Skeletal muscle tissue (tissue), 3 donors: ENCODE measurements at regions not wholly inside any gene's neighbourhood (a gene's known extent, or its start where the extent isn't known, plus 50 kb on each side); places are given as distances from the start of the nearest gene placed in this dataset.

Experiments used
- H3K27ac ChIP-seq: one replicate; pipeline ENCODE4 v1.7.0; 2013; ENCODE audit warnings: mild to moderate bottlenecking, low read depth, low read length, inconsistent platforms
- H3K27me3 ChIP-seq, 3 donors: one replicate each; pipeline ENCODE4 v1.7.0; 2013; ENCODE audit warnings: low read length in 3 of 3; ENCODE audit not compliant: control insufficient read depth in 3 of 3, insufficient read depth in 3 of 3
- H3K36me3 ChIP-seq, 3 donors: one replicate each; pipeline ENCODE4 v1.7.0; 2013; ENCODE audit warnings: low read length in 3 of 3; ENCODE audit not compliant: control insufficient read depth in 3 of 3, insufficient read depth in 3 of 3
- H3K4me1 ChIP-seq, 3 donors: one replicate each; pipeline ENCODE4 v1.7.0; 2013; ENCODE audit warnings: low read length in 3 of 3, mild to moderate bottlenecking in 3 of 3; ENCODE audit not compliant: control insufficient read depth in 3 of 3, insufficient read depth in 3 of 3
- H3K4me3 ChIP-seq, 3 donors: one replicate each; pipeline ENCODE4 v1.7.0; 2013; ENCODE audit warnings: low read length in 3 of 3
- H3K9ac ChIP-seq, 3 donors: one replicate each; pipeline ENCODE4 v1.7.0; 2013; ENCODE audit warnings: low read length in 3 of 3, mild to moderate bottlenecking in 3 of 3, moderate library complexity in 2 of 3, low read depth in 1 of 3
- H3K9me3 ChIP-seq, 3 donors: one replicate each; pipeline ENCODE4 v1.7.0; 2013; ENCODE audit warnings: low read length in 3 of 3; ENCODE audit not compliant: control insufficient read depth in 3 of 3
- donor health status: Osteomylitis.

DNA sequence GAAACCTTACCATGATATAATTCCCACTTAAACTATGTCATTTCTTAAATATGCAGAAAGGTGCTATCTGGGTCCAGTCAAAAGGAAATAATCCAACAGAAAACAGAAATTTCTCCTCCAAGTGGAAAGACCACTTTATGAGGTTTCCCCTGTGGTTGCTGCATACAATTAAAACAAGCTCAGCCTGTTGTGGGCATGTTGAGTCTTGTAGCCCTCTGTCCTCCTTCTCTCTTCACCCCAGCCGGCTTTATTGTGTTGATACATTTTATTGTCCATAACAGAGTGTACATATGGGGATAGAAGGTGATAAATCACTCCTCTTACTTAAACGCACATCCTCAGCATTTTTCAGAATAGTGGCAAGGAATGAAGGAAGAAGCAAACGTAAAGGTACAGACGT, 126.0 kb upstream of the MTNR1B start:
- Histone ChIP-seq H3K4me3 (no peak overlapping the region), H3K4me1 (no peaks in the 10 kb centered on the region), H3K9me3 (no peaks in the 10 kb centered on the region), H3K27me3 (peaks cover 0 to 2% (median 0%) of the 10 kb centered on the region in 3 donors), H3K36me3 (no peaks in the 10 kb centered on the region), H3K9ac (no peak overlapping the region), H3K27ac (no peak overlapping the region)

DNA sequence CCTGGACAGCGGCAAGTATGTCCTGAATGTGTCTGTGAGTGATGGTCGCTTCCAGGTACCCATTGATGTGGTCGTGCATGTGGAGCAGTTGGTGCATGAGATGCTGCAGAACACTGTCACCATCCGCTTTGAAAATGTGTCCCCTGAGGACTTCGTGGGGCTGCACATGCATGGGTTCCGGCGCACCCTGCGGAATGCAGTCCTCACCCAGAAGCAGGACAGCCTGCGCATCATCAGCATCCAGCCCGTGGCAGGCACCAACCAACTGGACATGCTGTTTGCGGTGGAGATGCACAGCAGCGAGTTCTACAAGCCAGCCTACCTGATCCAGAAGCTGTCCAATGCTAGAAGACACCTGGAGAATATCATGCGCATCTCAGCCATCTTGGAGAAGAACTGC, 125.3 kb upstream of the MTNR1B start:
- Histone ChIP-seq H3K9me3 (no peaks in the 10 kb centered on the region), H3K36me3 (no peaks in the 10 kb centered on the region), H3K9ac (no peak overlapping the region), H3K4me1 (no peaks in the 10 kb centered on the region), H3K27me3 (peaks cover 0 to 2% (median 0%) of the 10 kb centered on the region in 3 donors), H3K4me3 (no peak overlapping the region), H3K27ac (no peak overlapping the region)

- no peaks in the 10 kb centered on the region for H3K4me1 ChIP-seq
- H3K36me3 ChIP-seq: no peaks in the 10 kb centered on the region
- no peak overlapping the region for H3K27ac ChIP-seq
Measured at GRCh38 chr11:92845390-92845789, 124.1 kb upstream of the MTNR1B start.

GRCh38 chr11:92845805-92846204, 123.6 kb upstream of the MTNR1B start:
- Histone ChIP-seq H3K4me3 (no peak overlapping the region), H3K27ac (no peak overlapping the region), H3K27me3 (peaks cover 0 to 2% (median 0%) of the 10 kb centered on the region in 3 donors), H3K9ac (no peak overlapping the region), H3K36me3 (no peaks in the 10 kb centered on the region), H3K4me1 (no peaks in the 10 kb centered on the region), H3K9me3 (no peaks in the 10 kb centered on the region)

More at GRCh38 chr11:92845390-92845789, 124.1 kb upstream of the MTNR1B start:
- no peak overlapping the region for H3K4me3 ChIP-seq
- no peaks in the 10 kb centered on the region for H3K9me3 ChIP-seq
- no peak overlapping the region for H3K9ac ChIP-seq
- peaks cover 0 to 2% (median 0%) of the 10 kb centered on the region in 3 donors for H3K27me3 ChIP-seq

GRCh38 chr11:92846491-92847125, 122.8 kb upstream of the MTNR1B start:
- Histone ChIP-seq H3K4me3 (no peak overlapping the region), H3K9ac (no peak overlapping the region), H3K27ac (no peak overlapping the region), H3K36me3 (no peaks in the 10 kb centered on the region), H3K9me3 (no peaks in the 10 kb centered on the region), H3K4me1 (no peaks in the 10 kb centered on the region), H3K27me3 (peaks cover 0 to 2% (median 0%) of the 10 kb centered on the region in 3 donors)

DNA sequence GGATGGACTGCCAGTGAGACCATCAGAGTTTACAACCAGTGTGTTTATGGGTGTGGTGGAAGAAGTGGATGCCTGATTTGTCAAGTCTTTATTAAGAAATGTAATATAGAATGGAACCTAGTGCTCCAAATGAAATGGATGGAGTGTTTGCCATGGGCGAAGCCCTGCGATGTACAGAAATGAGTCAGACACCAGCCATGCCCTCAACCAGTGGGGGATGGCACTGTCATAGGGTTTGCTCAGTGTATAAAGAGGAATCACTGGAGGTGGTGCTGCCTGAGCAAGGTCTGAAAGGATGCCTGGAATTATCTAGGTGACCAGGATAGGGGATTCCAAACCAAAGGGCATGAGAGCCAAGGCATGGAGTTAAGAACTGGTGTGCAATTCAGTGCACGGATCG, 120.9 kb upstream of the MTNR1B start:
- peaks cover 0 to 2% (median 0%) of the 10 kb centered on the region in 3 donors for H3K27me3 ChIP-seq
- H3K36me3 ChIP-seq: no peaks in the 10 kb centered on the region
- no peak overlapping the region for H3K4me3 ChIP-seq
- H3K9ac ChIP-seq: no peak overlapping the region
- H3K27ac ChIP-seq: no peak overlapping the region
- no peaks in the 10 kb centered on the region for H3K4me1 ChIP-seq
- H3K9me3 ChIP-seq: no peaks in the 10 kb centered on the region

- Histone ChIP-seq H3K9ac (no peak overlapping the region), H3K4me3 (no peak overlapping the region)
Measured at GRCh38 chr11:92850296-92850826, 119.1 kb upstream of the MTNR1B start.

DNA sequence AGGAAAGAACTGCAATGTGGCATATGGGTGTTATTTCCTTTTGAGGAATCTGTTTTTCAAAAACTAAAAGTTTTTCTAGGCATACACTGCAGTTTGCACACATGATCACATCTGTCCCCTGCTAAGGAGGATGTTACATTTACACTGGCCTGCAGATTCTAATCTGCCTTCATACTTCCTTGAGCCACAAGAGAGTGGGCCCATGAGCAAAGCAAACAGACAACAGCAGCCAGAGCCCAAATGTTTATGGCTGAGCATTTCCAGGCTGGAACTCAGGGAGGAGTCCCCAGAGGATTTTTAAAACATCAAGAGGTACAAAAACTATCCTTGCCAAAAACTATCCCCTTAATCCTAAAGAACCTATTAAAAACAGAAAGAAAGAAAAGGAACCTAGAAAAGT, 117.2 kb upstream of the MTNR1B start:
- no peaks in the 10 kb centered on the region for H3K9me3 ChIP-seq
- H3K27ac ChIP-seq: no peak overlapping the region
- no peak overlapping the region for H3K4me3 ChIP-seq
- no peaks in the 10 kb centered on the region for H3K4me1 ChIP-seq
- H3K9ac ChIP-seq: no peak overlapping the region
- H3K27me3 ChIP-seq: peaks cover 0 to 1% (median 0%) of the 10 kb centered on the region in 3 donors
- H3K36me3 ChIP-seq: no peaks in the 10 kb centered on the region

More at GRCh38 chr11:92850296-92850826, 119.1 kb upstream of the MTNR1B start:
- no peaks in the 10 kb centered on the region for H3K4me1 ChIP-seq
- H3K27me3 ChIP-seq: peaks cover 0 to 2% (median 0%) of the 10 kb centered on the region in 3 donors
- H3K27ac ChIP-seq: no peak overlapping the region
- no peaks in the 10 kb centered on the region for H3K36me3 ChIP-seq
- H3K9me3 ChIP-seq: no peaks in the 10 kb centered on the region

DNA sequence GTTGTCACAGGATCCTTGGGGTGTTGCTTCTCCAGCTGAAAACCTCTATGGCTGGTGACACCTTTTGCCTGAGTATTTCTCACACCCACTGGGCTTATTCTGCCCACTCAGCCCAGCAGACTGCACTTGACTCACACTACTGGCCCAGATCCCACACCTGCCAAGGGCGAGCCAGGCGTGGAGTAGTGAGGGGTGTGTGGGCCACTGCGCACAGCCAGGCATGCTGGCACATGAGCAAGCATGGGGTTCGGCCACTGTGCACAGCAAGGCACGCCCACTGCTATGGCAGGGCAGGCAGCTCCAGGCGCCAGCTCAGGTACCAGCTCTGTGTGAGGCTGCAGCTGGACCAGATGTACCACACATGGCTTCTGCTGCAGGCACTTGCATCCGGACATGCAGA, 116.5 kb upstream of the MTNR1B start:
- Histone ChIP-seq H3K27me3 (no peaks in the 10 kb centered on the region), H3K9ac (no peak overlapping the region)

GRCh38 chr11:92854162-92854561, 115.3 kb upstream of the MTNR1B start:
- H3K36me3 ChIP-seq: no peaks in the 10 kb centered on the region
- no peaks in the 10 kb centered on the region for H3K27me3 ChIP-seq
- H3K27ac ChIP-seq: no peak overlapping the region
- H3K9ac ChIP-seq: no peak overlapping the region
- H3K4me3 ChIP-seq: no peak overlapping the region
- no peaks in the 10 kb centered on the region for H3K4me1 ChIP-seq
- H3K9me3 ChIP-seq: no peaks in the 10 kb centered on the region

More for the DNA sequence above, 116.5 kb upstream of the MTNR1B start:
- Histone ChIP-seq H3K4me1 (no peaks in the 10 kb centered on the region), H3K36me3 (no peaks in the 10 kb centered on the region), H3K9me3 (no peaks in the 10 kb centered on the region), H3K4me3 (no peak overlapping the region), H3K27ac (no peak overlapping the region)
